IMR-90 (cell line): ENCODE measurements at regions not wholly inside any gene's neighbourhood (a gene's known extent, or its start where the extent isn't known, plus 50 kb on each side); places are given as distances from the start of the nearest gene placed in this dataset.

Experiments
- CTCF ChIP-seq: conservative IDR thresholded peaks from 2 replicates; pipeline ENCODE4 v1.5.1; 2012; ENCODE audit warnings: mild to moderate bottlenecking, low read depth, low read length, improper control_type of control experiment
- ELK1 ChIP-seq: fragments of 150-350 bp; IDR thresholded peaks from 2 replicates; pipeline ENCODE4 v1.6.1; 2016; ENCODE audit warnings: low read depth, mild to moderate bottlenecking, low read length, moderate library complexity, borderline replicate concordance
- MAFK ChIP-seq: IDR thresholded peaks from 2 replicates; pipeline ENCODE4 v1.6.1; 2012; ENCODE audit warnings: low read depth, low read length, improper control_type of control experiment
- MAZ ChIP-seq: IDR thresholded peaks from 2 replicates; pipeline ENCODE4 v1.6.1; 2012; ENCODE audit warnings: low read depth, mild to moderate bottlenecking, low read length, improper control_type of control experiment, moderate library complexity, borderline replicate concordance
- MXI1 ChIP-seq: IDR thresholded peaks from 2 replicates; pipeline ENCODE4 v1.6.1; 2012; ENCODE audit warnings: low read depth, mild to moderate bottlenecking, low read length, moderate library complexity, borderline replicate concordance
- POLR2A ChIP-seq: IDR thresholded peaks from 2 replicates; pipeline ENCODE4 v1.6.1; 2012; ENCODE audit warnings: mild to moderate bottlenecking, low read depth, low read length
- RAD21 ChIP-seq: IDR thresholded peaks from 2 replicates; pipeline ENCODE4 v1.6.1; 2012; ENCODE audit warnings: low read length, improper control_type of control experiment
- RCOR1 ChIP-seq: IDR thresholded peaks from 2 replicates; pipeline ENCODE4 v1.6.1; 2012; ENCODE audit warnings: mild to moderate bottlenecking, low read length, improper control_type of control experiment; ENCODE audit not compliant: insufficient replicate concordance
- RFX5 ChIP-seq: IDR thresholded peaks from 2 replicates; pipeline ENCODE4 v1.8.0; 2012; ENCODE audit warnings: low read depth, mild to moderate bottlenecking, low read length, moderate library complexity
- USF2 ChIP-seq: fragments of 150-350 bp; IDR thresholded peaks from 2 replicates; pipeline ENCODE4 v1.6.1; 2017; ENCODE audit warnings: mild to moderate bottlenecking, antibody characterized with exemption, low read length, low read depth

- TF ChIP-seq RAD21 (no peak), RFX5 (no peak), ELK1 (no peak), CTCF (no peak), MAFK (no peak), USF2 (no peak), MAZ (no peak), POLR2A (no peak), RCOR1 (no peak), MXI1 (no peak)
Measured at GRCh38 chr2:147096671-147097070, 748.2 kb upstream of the ACVR2A start.
